ENCODE measurements at regions not wholly inside any gene's neighbourhood (a gene's known extent, or its start where the extent isn't known, plus 50 kb on each side); places are given as distances from the start of the nearest gene placed in this dataset.

DNA sequence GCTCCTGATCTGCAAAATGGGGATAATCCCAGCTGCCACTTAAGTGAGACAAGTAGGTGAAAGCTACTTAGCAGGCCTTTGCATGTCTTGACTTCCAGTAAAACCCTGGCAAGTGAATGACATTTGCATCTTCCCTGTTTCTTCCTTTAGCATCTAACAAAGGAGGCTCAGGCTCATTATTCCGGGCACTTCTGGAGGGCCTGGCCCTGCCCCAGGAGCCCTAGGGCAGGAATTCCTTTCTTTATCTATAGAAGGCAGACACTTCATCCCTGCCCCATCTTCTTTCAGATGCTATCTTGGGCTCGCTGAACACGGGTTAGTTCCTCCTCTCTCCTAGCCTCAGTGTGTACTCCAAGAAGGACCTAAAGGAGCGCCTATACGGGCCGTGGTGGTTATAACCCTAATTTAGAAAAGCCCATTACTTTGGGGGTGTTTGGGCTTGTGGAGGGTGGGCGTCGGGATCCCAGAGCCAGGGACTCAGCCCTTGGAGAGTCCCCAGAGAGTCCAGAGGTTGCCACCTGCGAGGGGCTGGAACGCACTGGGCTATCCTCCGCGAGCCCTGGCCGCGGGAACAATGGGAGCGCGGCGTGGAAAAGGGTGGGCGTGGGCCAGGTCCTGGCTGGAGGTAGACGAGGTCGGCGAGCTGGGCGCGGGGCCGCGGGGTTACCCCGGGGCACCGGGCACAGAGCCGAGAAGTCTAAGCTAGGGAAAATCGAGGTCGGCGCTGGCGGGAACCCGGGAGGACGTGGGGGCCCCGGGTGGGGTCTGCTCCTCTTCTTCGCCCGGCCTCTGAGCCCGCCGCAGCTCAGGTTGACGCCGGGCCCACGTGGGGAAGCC is 62.8 kb upstream of the EPB41L1 start:
- FAIRE-seq (no peak), DNase-seq (peak in 1 of 5 donors; percentile 77)
- Histone ChIP-seq H3K27me3 (ENCODE audit: control insufficient read depth, insufficient read depth, low read length) (no peaks in the 10 kb centered on the region), H3K9ac (ENCODE audit: low read length in 3 of 3) (peak overlapping the region in 2 of 3 donors; percentile 44 to 52), H3K36me3 (ENCODE audit: control insufficient read depth in 2 of 3, insufficient read depth in 3 of 3, low read length in 3 of 3) (no peaks in the 10 kb centered on the region), H3K9me3 (ENCODE audit: control insufficient read depth in 2 of 3, insufficient read depth in 1 of 3, low read length in 3 of 3) (no peaks in the 10 kb centered on the region), H3K4me1 (ENCODE audit: control insufficient read depth in 2 of 3, insufficient read depth in 2 of 3, low read depth in 1 of 3, low read length in 3 of 3) (peaks cover 0 to 17% (median 7%) of the 10 kb centered on the region in 3 donors), H3K27ac (ENCODE audit: low read depth in 2 of 2, low read length in 2 of 2) (peak overlapping the region; percentile 97 to 99), H3K4me3 (ENCODE audit: low read length in 3 of 3) (peak overlapping the region in 2 of 3 donors; percentile 28 to 37)
- TF ChIP-seq, protein P1, sequence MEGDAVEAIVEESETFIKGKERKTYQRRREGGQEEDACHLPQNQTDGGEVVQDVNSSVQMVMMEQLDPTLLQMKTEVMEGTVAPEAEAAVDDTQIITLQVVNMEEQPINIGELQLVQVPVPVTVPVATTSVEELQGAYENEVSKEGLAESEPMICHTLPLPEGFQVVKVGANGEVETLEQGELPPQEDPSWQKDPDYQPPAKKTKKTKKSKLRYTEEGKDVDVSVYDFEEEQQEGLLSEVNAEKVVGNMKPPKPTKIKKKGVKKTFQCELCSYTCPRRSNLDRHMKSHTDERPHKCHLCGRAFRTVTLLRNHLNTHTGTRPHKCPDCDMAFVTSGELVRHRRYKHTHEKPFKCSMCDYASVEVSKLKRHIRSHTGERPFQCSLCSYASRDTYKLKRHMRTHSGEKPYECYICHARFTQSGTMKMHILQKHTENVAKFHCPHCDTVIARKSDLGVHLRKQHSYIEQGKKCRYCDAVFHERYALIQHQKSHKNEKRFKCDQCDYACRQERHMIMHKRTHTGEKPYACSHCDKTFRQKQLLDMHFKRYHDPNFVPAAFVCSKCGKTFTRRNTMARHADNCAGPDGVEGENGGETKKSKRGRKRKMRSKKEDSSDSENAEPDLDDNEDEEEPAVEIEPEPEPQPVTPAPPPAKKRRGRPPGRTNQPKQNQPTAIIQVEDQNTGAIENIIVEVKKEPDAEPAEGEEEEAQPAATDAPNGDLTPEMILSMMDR (IDR thresholded peaks at IDR 0.05; ENCODE audit: borderline replicate concordance, extremely low read depth, insufficient read depth) = no peak
- intact Hi-C loops (cut with DNase I) = no loop called here

DNA sequence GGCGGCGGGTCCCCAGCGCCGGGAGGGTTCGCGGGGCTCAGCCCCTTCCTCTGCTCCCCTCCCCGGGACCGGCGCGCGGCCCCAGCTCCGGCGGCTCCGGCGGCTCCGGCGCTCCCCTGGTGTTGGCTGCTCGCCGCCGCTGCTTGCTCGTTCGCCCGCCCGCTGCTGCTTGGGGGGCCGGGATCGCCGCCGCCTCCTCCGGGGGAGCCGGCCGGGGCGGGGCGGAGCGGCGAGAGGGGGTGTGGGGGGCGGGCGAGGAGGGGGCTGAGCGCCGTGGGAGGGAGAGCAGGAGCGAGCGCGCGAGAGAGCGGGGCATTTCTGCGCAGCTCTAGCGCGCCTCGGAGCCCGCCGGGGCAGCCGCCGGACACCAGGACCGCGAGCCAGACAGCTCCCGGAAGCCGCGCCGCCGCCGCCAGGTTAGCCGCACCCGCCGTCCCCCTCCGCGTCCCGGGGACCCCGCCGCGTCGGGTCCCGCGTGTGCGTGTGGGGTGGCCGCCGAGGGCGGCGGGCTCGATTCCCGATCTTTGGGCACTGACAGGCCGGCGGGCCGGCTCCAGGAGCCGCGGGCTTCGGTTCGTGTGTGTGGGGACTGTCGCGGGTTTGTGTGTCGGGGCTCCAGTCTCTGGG is 62.0 kb upstream of the EPB41L1 start:
- FAIRE-seq = no peak
- H3K27ac ChIP-seq (ENCODE audit: low read depth in 2 of 2, low read length in 2 of 2) = peak overlapping the region; percentile 97 to 99
- no peaks in the 10 kb centered on the region for H3K36me3 ChIP-seq (ENCODE audit: control insufficient read depth in 2 of 3, insufficient read depth in 3 of 3, low read length in 3 of 3)
- no peaks in the 10 kb centered on the region for H3K9me3 ChIP-seq (ENCODE audit: control insufficient read depth in 2 of 3, insufficient read depth in 1 of 3, low read length in 3 of 3)
- peak overlapping the region in 2 of 3 donors; percentile 84 to 95 for H3K9ac ChIP-seq (ENCODE audit: low read length in 3 of 3)
- no peaks in the 10 kb centered on the region for H3K27me3 ChIP-seq (ENCODE audit: control insufficient read depth, insufficient read depth, low read length)
- H3K4me1 ChIP-seq (ENCODE audit: control insufficient read depth in 2 of 3, insufficient read depth in 2 of 3, low read depth in 1 of 3, low read length in 3 of 3) = peaks cover 0 to 22% (median 10%) of the 10 kb centered on the region in 3 donors
- TF ChIP-seq, protein P1 (IDR thresholded peaks at IDR 0.05; ENCODE audit: borderline replicate concordance, extremely low read depth, insufficient read depth) = no peak
- H3K4me3 ChIP-seq (ENCODE audit: low read length in 3 of 3) = peak overlapping the region; percentile 97
- intact Hi-C loops (cut with DNase I) = no loop called here
- DNase-seq = peak in 4 of 5 donors; percentile 43 to 85 (median 62)

DNA sequence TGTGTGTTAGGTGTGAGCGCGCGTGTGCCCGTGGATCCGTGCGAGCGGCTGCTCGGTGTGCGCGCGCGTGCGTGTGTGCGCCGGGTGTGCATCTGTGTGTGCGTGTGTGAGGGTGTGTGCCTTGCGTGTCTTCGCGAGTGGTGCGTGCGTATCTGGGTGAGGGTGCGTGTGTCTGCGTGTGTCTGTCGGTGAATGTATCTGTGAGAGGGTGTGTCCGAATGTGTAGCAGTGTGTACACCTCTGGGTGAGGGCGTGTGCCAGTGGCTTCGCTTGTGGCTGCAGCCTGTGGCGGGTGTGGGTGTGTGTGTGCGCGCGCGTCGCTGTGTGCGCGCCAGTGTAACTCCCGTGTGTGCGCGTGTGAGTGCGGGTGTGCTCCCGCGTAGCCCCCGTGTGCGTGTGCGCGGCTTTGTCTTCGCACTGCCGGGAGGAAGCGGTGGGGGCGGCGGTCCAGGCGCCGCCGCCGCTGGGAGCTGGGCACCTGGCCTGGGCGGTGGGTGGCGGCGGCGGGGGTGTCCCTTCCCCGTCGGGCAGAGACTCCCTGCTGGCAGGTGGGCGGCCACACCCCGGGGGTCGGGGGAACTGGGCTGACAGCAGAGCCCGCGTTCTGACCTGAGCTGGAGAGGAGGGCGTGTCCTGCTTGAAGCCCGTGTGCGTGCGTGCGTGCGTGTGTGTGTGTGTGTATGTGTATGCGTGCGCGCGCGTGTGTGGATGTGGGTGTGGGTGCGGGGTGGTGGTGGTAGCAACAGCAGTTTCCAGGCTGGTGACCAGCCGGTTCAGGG is 61.3 kb upstream of the EPB41L1 start:
- Histone ChIP-seq H3K36me3 (ENCODE audit: control insufficient read depth in 2 of 3, insufficient read depth in 3 of 3, low read length in 3 of 3) (no peaks in the 10 kb centered on the region), H3K27ac (ENCODE audit: low read depth in 2 of 2, low read length in 2 of 2) (peak overlapping the region; percentile 97 to 99), H3K27me3 (ENCODE audit: control insufficient read depth, insufficient read depth, low read length) (no peaks in the 10 kb centered on the region), H3K9ac (ENCODE audit: low read length in 3 of 3) (peak overlapping the region; percentile 84 to 95 (median 94)), H3K4me1 (ENCODE audit: control insufficient read depth in 2 of 3, insufficient read depth in 2 of 3, low read depth in 1 of 3, low read length in 3 of 3) (peaks cover 0 to 29% (median 17%) of the 10 kb centered on the region in 3 donors), H3K9me3 (ENCODE audit: control insufficient read depth in 2 of 3, insufficient read depth in 1 of 3, low read length in 3 of 3) (no peaks in the 10 kb centered on the region), H3K4me3 (ENCODE audit: low read length in 3 of 3) (peak overlapping the region; percentile 97)
- peak in 4 of 5 donors; percentile 67 to 94 (median 74) for DNase-seq
- no peak for FAIRE-seq
- intact Hi-C loops (cut with DNase I) = no loop called here
- TF ChIP-seq, protein P1 (IDR thresholded peaks at IDR 0.05; ENCODE audit: borderline replicate concordance, extremely low read depth, insufficient read depth) = no peak
